Right lobe of liver (tissue), 6 donors: ENCODE measurements at regions not wholly inside any gene's neighbourhood (a gene's known extent, or its start where the extent isn't known, plus 50 kb on each side); places are given as distances from the start of the nearest gene placed in this dataset.

Experiments used
- ATAC-seq, 4 donors: fragments of 200-7000 bp; cut with Tn5 transposase; one replicate each; pipeline ENCODE4 v1.9.1; 2020; ENCODE audit warnings: mild to moderate bottlenecking in 4 of 4, moderate library complexity in 4 of 4
- DNase-seq, 3 donors: peaks; one replicate each; pipeline ENCODE4 v3.0.0-alpha.2; 2020
- H3K27ac ChIP-seq, 3 donors: fragments of 200-600 bp; one replicate each; pipeline ENCODE4 v1.8.0; 2022
- H3K27me3 ChIP-seq, 2 donors: fragments of 200-600 bp; one replicate each; pipeline ENCODE4 v1.8.0; 2022
- H3K36me3 ChIP-seq, 4 donors: fragments of 200-600 bp; sonication (generic) in 1 of 4; one replicate each; pipeline versions ENCODE4 v1.5.1 to v1.8.0; 2017 to 2022; ENCODE audit warnings: control low read depth in 1 of 4
- H3K4me1 ChIP-seq, 4 donors: fragments of 200-600 bp; sonication (generic) in 1 of 4; one replicate each; pipeline versions ENCODE4 v1.5.1 to v1.8.0; 2017 to 2022; ENCODE audit warnings: control low read depth in 1 of 4
- H3K4me3 ChIP-seq, 3 donors: fragments of 200-600 bp; one replicate each; pipeline ENCODE4 v1.8.0; 2022
- H3K9me3 ChIP-seq, 4 donors: fragments of 200-600 bp; sonication (generic) in 1 of 4; one replicate each; pipeline versions ENCODE4 v1.5.1 to v1.8.0; 2017 to 2022; ENCODE audit warnings: control low read depth in 1 of 4
- CTCF ChIP-seq, 4 donors: fragments of 200-600 bp in 3 of 4; fragments of 450-650 bp in 1 of 4; IDR thresholded peaks; one replicate each; pipeline versions ENCODE4 v1.5.1 to v1.8.0; 2016 to 2022; ENCODE audit warnings: antibody characterized with exemption in 4 of 4, mild to moderate bottlenecking in 2 of 4
- POLR2A ChIP-seq: fragments of 450-650 bp; IDR thresholded peaks from one replicate; pipeline ENCODE4 v1.6.1; 2017; ENCODE audit warnings: antibody characterized with exemption, mild to moderate bottlenecking
- WGBS: methylation state at CpG from one replicate; pipeline ENCODE4 v1.1.6; 2018; ENCODE audit warnings: low coverage, low lambda C conversion rate; ENCODE audit not compliant: insufficient coverage; ENCODE audit errors: missing lambda C conversion rate; 5-methylcytosine and 5-hydroxymethylcytosine counted together
- intact Hi-C, 2 donors: fragments of 100-400 bp; cut with DNase I; formaldehyde crosslinking; loops; one replicate each; pipeline versions ENCODE4 v1.11.2 to v1.14.1; 2022
- donor health status: DM: no; HTN: yes; CAD: no.
- donor health status: DM: no; HTN: no; CAD: no.
- donor health status: DM: no; HTN: no; CAD: no.
- donor health status: DM: no; HTN: yes; CAD: no.
- donor health status: DM: no; HTN: yes; CAD: no.

GRCh38 chr4:167290678-167291077, 56.4 kb upstream of the SPOCK3 start:
- Histone ChIP-seq H3K27me3 (no peaks in the 10 kb centered on the region), H3K9me3 (no peaks in the 10 kb centered on the region), H3K27ac (no peak overlapping the region), H3K4me3 (no peak overlapping the region), H3K36me3 (no peaks in the 10 kb centered on the region), H3K4me1 (no peaks in the 10 kb centered on the region)
- intact Hi-C loops: loop anchor here in 1 of 2 donors (10.0 kb wide), 1 partner anchor 276 kb away; no protein-coding TSS in a partner anchor
- no peak for DNase-seq
- no peak for TF ChIP-seq POLR2A
- peak; percentile 35 to 52 (median 47) for TF ChIP-seq CTCF (IDR thresholded peaks at IDR 0.05)
- ATAC-seq: peak in 3 of 4 donors; percentile 44 to 63 (median 47)

- no peak for DNase-seq
- no peaks in the 10 kb centered on the region for H3K4me1 ChIP-seq
- H3K4me3 ChIP-seq: no peak overlapping the region
- intact Hi-C loops: no loop called here
- H3K27me3 ChIP-seq: no peaks in the 10 kb centered on the region
- H3K36me3 ChIP-seq: no peaks in the 10 kb centered on the region
- ATAC-seq: no peak
- TF ChIP-seq POLR2A (no peak), CTCF (IDR thresholded peaks at IDR 0.05) (no peak)
- 13% methylated on average over 2 of the region's 2 CpGs for WGBS
- no peaks in the 10 kb centered on the region for H3K9me3 ChIP-seq
- no peak overlapping the region for H3K27ac ChIP-seq
These were observed 74.6 kb upstream of the SPOCK3 start for GRCh38 chr4:167308876-167309275.

DNA sequence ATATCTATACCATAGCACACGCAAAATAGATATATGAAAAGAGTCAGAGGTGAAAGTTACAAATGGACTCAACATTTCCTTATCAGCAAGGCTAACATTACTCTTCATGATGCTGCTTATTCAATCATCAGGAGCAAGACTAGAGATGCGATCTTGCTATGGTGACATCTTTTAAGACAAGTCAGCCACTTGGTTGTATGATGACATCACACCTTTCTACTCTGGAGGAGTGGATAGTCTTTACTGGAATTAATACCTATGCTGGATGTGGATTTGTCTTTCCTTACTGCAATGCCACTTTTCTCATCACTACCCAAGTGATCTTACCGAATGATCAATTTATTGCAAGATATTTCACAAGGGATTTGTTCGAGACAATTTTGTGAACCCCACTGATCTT, 87.0 kb upstream of the SPOCK3 start:
- no peak overlapping the region for H3K4me3 ChIP-seq
- TF ChIP-seq CTCF (IDR thresholded peaks at IDR 0.05): no peak
- TF ChIP-seq POLR2A: no peak
- no peaks in the 10 kb centered on the region for H3K27me3 ChIP-seq
- H3K36me3 ChIP-seq: no peaks in the 10 kb centered on the region
- WGBS: 73% methylated on average over 4 of the region's 4 CpGs
- no peaks in the 10 kb centered on the region for H3K9me3 ChIP-seq
- intact Hi-C loops: no loop called here
- DNase-seq (no peak), ATAC-seq (no peak)
- H3K27ac ChIP-seq: no peak overlapping the region
- no peaks in the 10 kb centered on the region for H3K4me1 ChIP-seq

DNA sequence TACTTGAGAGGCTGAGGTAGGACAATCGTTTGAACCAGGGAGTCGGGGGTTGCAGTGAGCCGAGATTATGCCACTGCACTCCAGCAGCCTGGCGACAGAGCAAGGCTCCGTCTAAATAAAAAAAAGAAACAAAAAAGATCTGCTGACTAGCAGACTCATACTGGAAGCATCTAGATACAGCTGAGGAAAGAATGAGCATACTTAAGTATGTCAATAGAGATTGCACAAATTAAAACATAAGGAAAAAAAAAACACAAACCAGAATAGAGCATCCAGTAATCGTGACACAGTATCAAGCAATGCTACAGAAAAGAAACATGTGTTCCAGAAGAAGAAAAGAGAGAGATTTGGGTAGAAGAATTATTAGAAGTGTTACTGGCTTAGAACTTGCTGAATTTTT, 105.5 kb upstream of the SPOCK3 start:
- no peak for ATAC-seq
- intact Hi-C loops: no loop called here

More for the DNA sequence above, 105.5 kb upstream of the SPOCK3 start:
- H3K27ac ChIP-seq: no peak overlapping the region
- no peaks in the 10 kb centered on the region for H3K9me3 ChIP-seq
- no peaks in the 10 kb centered on the region for H3K27me3 ChIP-seq
- TF ChIP-seq CTCF (IDR thresholded peaks at IDR 0.05): no peak
- no peak for TF ChIP-seq POLR2A
- WGBS: 66% methylated on average over 6 of the region's 6 CpGs
- DNase-seq: no peak
- H3K4me3 ChIP-seq: no peak overlapping the region
- H3K36me3 ChIP-seq: no peaks in the 10 kb centered on the region
- H3K4me1 ChIP-seq: no peaks in the 10 kb centered on the region
